ENCODE measurements at regions not wholly inside any gene's neighbourhood (a gene's known extent, or its start where the extent isn't known, plus 50 kb on each side); places are given as distances from the start of the nearest gene placed in this dataset.
"Not testable (repeated sequence)": the region's sequence is repeated elsewhere in the genome, so short reads cannot be mapped to it uniquely, and the experiment has no call there.

GRCh38 chr4:34279011-34279410 is 1965.3 kb downstream of the ARAP2 start:
- Histone ChIP-seq H3K4me2 (ENCODE audit: low read length) (no peak overlapping the region), H3K4me1 (ENCODE audit: control insufficient read depth, insufficient read depth, low read length) (no peaks in the 10 kb centered on the region)

GRCh38 chr4:34280131-34280530 is 1964.2 kb downstream of the ARAP2 start:
- Histone ChIP-seq H3K27me3 (ENCODE audit: control insufficient read depth, insufficient read depth, low read length) (no peaks in the 10 kb centered on the region), H3K9me3 (replicated peaks; ENCODE audit: low read length) (no peaks in the 10 kb centered on the region), H3K36me3 (ENCODE audit: insufficient read depth, low read length) (no peaks in the 10 kb centered on the region), H3K9ac (ENCODE audit: low read depth, low read length) (no peak overlapping the region), H3K4me3 (ENCODE audit: low read length) (no peak overlapping the region), H3K4me1 (ENCODE audit: control insufficient read depth, insufficient read depth, low read length) (no peaks in the 10 kb centered on the region), H3K4me2 (ENCODE audit: low read length) (no peak overlapping the region)

More at GRCh38 chr4:34279011-34279410, 1965.3 kb downstream of the ARAP2 start:
- Histone ChIP-seq H3K4me3 (ENCODE audit: low read length) (no peak overlapping the region), H3K9me3 (replicated peaks; ENCODE audit: low read length) (no peaks in the 10 kb centered on the region), H3K27me3 (ENCODE audit: control insufficient read depth, insufficient read depth, low read length) (no peaks in the 10 kb centered on the region), H3K36me3 (ENCODE audit: insufficient read depth, low read length) (no peaks in the 10 kb centered on the region), H3K9ac (ENCODE audit: low read depth, low read length) (no peak overlapping the region)

GRCh38 chr4:34281826-34282225 is 1962.5 kb downstream of the ARAP2 start:
- Histone ChIP-seq H3K27me3 (ENCODE audit: control insufficient read depth, insufficient read depth, low read length) (no peaks in the 10 kb centered on the region), H3K9ac (ENCODE audit: low read depth, low read length) (no peak overlapping the region), H3K36me3 (ENCODE audit: insufficient read depth, low read length) (no peaks in the 10 kb centered on the region), H3K4me1 (ENCODE audit: control insufficient read depth, insufficient read depth, low read length) (no peaks in the 10 kb centered on the region), H3K9me3 (replicated peaks; ENCODE audit: low read length) (no peaks in the 10 kb centered on the region), H3K4me3 (ENCODE audit: low read length) (no peak overlapping the region), H3K4me2 (ENCODE audit: low read length) (no peak overlapping the region)

GRCh38 chr4:34289489-34289888 is 1954.8 kb downstream of the ARAP2 start:
- Histone ChIP-seq H3K27me3 (ENCODE audit: control insufficient read depth, insufficient read depth, low read length) (no peaks in the 10 kb centered on the region), H3K4me3 (ENCODE audit: low read length) (no peak overlapping the region), H3K4me2 (ENCODE audit: low read length) (no peak overlapping the region), H3K36me3 (ENCODE audit: insufficient read depth, low read length) (no peaks in the 10 kb centered on the region), H3K9ac (ENCODE audit: low read depth, low read length) (no peak overlapping the region), H3K4me1 (ENCODE audit: control insufficient read depth, insufficient read depth, low read length) (no peaks in the 10 kb centered on the region), H3K9me3 (replicated peaks; ENCODE audit: low read length) (no peaks in the 10 kb centered on the region)

- H3K36me3 ChIP-seq (ENCODE audit: insufficient read depth, low read length) = no peaks in the 10 kb centered on the region
- no peaks in the 10 kb centered on the region for H3K9me3 ChIP-seq (replicated peaks; ENCODE audit: low read length)
- H3K4me2 ChIP-seq (ENCODE audit: low read length) = no peak overlapping the region
- no peaks in the 10 kb centered on the region for H3K27me3 ChIP-seq (ENCODE audit: control insufficient read depth, insufficient read depth, low read length)
- no peaks in the 10 kb centered on the region for H3K4me1 ChIP-seq (ENCODE audit: control insufficient read depth, insufficient read depth, low read length)
- no peak overlapping the region for H3K9ac ChIP-seq (ENCODE audit: low read depth, low read length)
- H3K4me3 ChIP-seq (ENCODE audit: low read length) = no peak overlapping the region
These were observed 1954.4 kb downstream of the ARAP2 start for GRCh38 chr4:34289962-34290361.

- H3K36me3 ChIP-seq (ENCODE audit: insufficient read depth, low read length) = no peaks in the 10 kb centered on the region
- H3K4me2 ChIP-seq (ENCODE audit: low read length) = no peak overlapping the region
- H3K4me1 ChIP-seq (ENCODE audit: control insufficient read depth, insufficient read depth, low read length) = no peaks in the 10 kb centered on the region
- H3K9ac ChIP-seq (ENCODE audit: low read depth, low read length) = no peak overlapping the region
- no peak overlapping the region for H3K4me3 ChIP-seq (ENCODE audit: low read length)
- no peaks in the 10 kb centered on the region for H3K27me3 ChIP-seq (ENCODE audit: control insufficient read depth, insufficient read depth, low read length)
- no peaks in the 10 kb centered on the region for H3K9me3 ChIP-seq (replicated peaks; ENCODE audit: low read length)
These were observed 1950.9 kb downstream of the ARAP2 start for GRCh38 chr4:34293459-34293858.

- no peaks in the 10 kb centered on the region for H3K36me3 ChIP-seq (ENCODE audit: insufficient read depth, low read length)
- H3K9ac ChIP-seq (ENCODE audit: low read depth, low read length) = no peak overlapping the region
- H3K4me1 ChIP-seq (ENCODE audit: control insufficient read depth, insufficient read depth, low read length) = no peaks in the 10 kb centered on the region
- no peak overlapping the region for H3K4me2 ChIP-seq (ENCODE audit: low read length)
- H3K27me3 ChIP-seq (ENCODE audit: control insufficient read depth, insufficient read depth, low read length) = no peaks in the 10 kb centered on the region
- H3K9me3 ChIP-seq (replicated peaks; ENCODE audit: low read length) = no peaks in the 10 kb centered on the region
- H3K4me3 ChIP-seq (ENCODE audit: low read length) = no peak overlapping the region
These were observed 1934.9 kb downstream of the ARAP2 start for GRCh38 chr4:34309383-34309906.

GRCh38 chr4:34318773-34319172 is 1925.5 kb downstream of the ARAP2 start:
- no peaks in the 10 kb centered on the region for H3K9me3 ChIP-seq (replicated peaks; ENCODE audit: low read length)
- H3K4me3 ChIP-seq (ENCODE audit: low read length) = no peak overlapping the region
- H3K4me2 ChIP-seq (ENCODE audit: low read length) = no peak overlapping the region
- H3K36me3 ChIP-seq (ENCODE audit: insufficient read depth, low read length) = no peaks in the 10 kb centered on the region
- no peak overlapping the region for H3K9ac ChIP-seq (ENCODE audit: low read depth, low read length)
- no peaks in the 10 kb centered on the region for H3K4me1 ChIP-seq (ENCODE audit: control insufficient read depth, insufficient read depth, low read length)
- no peaks in the 10 kb centered on the region for H3K27me3 ChIP-seq (ENCODE audit: control insufficient read depth, insufficient read depth, low read length)

GRCh38 chr4:34323549-34324320 is 1920.6 kb downstream of the ARAP2 start:
- no peak overlapping the region for H3K4me2 ChIP-seq (ENCODE audit: low read length)
- H3K27me3 ChIP-seq (ENCODE audit: control insufficient read depth, insufficient read depth, low read length) = no peaks in the 10 kb centered on the region
- H3K4me3 ChIP-seq (ENCODE audit: low read length) = no peak overlapping the region
- H3K9me3 ChIP-seq (replicated peaks; ENCODE audit: low read length) = no peaks in the 10 kb centered on the region
- H3K9ac ChIP-seq (ENCODE audit: low read depth, low read length) = no peak overlapping the region
- H3K36me3 ChIP-seq (ENCODE audit: insufficient read depth, low read length) = no peaks in the 10 kb centered on the region
- no peaks in the 10 kb centered on the region for H3K4me1 ChIP-seq (ENCODE audit: control insufficient read depth, insufficient read depth, low read length)

- no peaks in the 10 kb centered on the region for H3K27me3 ChIP-seq (ENCODE audit: control insufficient read depth, insufficient read depth, low read length)
- no peaks in the 10 kb centered on the region for H3K36me3 ChIP-seq (ENCODE audit: insufficient read depth, low read length)
- no peak overlapping the region for H3K4me3 ChIP-seq (ENCODE audit: low read length)
- H3K9ac ChIP-seq (ENCODE audit: low read depth, low read length) = no peak overlapping the region
- no peaks in the 10 kb centered on the region for H3K4me1 ChIP-seq (ENCODE audit: control insufficient read depth, insufficient read depth, low read length)
- no peaks in the 10 kb centered on the region for H3K9me3 ChIP-seq (replicated peaks; ENCODE audit: low read length)
- H3K4me2 ChIP-seq (ENCODE audit: low read length) = no peak overlapping the region
These were observed 1915.4 kb downstream of the ARAP2 start for GRCh38 chr4:34328939-34329338.

- H3K4me3 ChIP-seq (ENCODE audit: low read length); H3K36me3 ChIP-seq (ENCODE audit: insufficient read depth, low read length); H3K4me2 ChIP-seq (ENCODE audit: low read length); H3K9me3 ChIP-seq (replicated peaks; ENCODE audit: low read length); H3K9ac ChIP-seq (ENCODE audit: low read depth, low read length); H3K4me1 ChIP-seq (ENCODE audit: control insufficient read depth, insufficient read depth, low read length); H3K27me3 ChIP-seq (ENCODE audit: control insufficient read depth, insufficient read depth, low read length): not testable (repeated sequence)
These were observed 1909.2 kb downstream of the ARAP2 start for GRCh38 chr4:34335156-34335555.

- not testable (repeated sequence) for H3K9ac ChIP-seq (ENCODE audit: low read depth, low read length); H3K9me3 ChIP-seq (replicated peaks; ENCODE audit: low read length); H3K4me3 ChIP-seq (ENCODE audit: low read length); H3K36me3 ChIP-seq (ENCODE audit: insufficient read depth, low read length); H3K4me2 ChIP-seq (ENCODE audit: low read length); H3K27me3 ChIP-seq (ENCODE audit: control insufficient read depth, insufficient read depth, low read length); H3K4me1 ChIP-seq (ENCODE audit: control insufficient read depth, insufficient read depth, low read length)
These were observed 1908.8 kb downstream of the ARAP2 start for GRCh38 chr4:34335556-34335955.
